ENCODE measurements at regions not wholly inside any gene's neighbourhood (a gene's known extent, or its start where the extent isn't known, plus 50 kb on each side); places are given as distances from the start of the nearest gene placed in this dataset.
"Not testable (repeated sequence)": the region's sequence is repeated elsewhere in the genome, so short reads cannot be mapped to it uniquely, and the experiment has no call there.

DNA sequence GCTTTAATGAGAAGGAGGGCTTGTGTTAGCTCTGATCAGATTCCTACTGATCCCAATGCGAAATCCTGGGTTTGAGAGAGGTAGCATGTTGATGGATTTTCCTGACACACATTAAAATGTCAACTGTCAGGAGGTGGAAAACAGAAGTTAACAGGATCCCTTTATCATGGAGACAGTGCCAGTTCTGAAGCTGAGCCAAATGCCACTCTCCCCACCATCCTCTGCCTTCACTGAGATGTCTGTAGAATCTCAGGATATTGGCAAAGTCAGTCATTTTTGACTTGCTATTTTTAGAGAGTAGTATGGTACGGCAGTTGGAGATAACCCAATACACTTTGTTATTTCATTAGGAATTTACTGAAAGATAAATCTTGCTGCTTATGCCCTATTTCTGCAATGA is 1816.2 kb upstream of the FLRT2 start:
- no peaks in the 10 kb centered on the region for H3K27me3 ChIP-seq (ENCODE audit: control insufficient read depth in 3 of 3, insufficient read depth in 3 of 3, low read length in 2 of 3)
- no peaks in the 10 kb centered on the region for H3K36me3 ChIP-seq (ENCODE audit: control insufficient read depth in 4 of 4, insufficient read depth in 4 of 4, low read length in 4 of 4)
- 73 to 88% methylated on average over 2 of the region's 2 CpGs for WGBS, 2 donors
- peaks cover 0 to 7% (median 0%) of the 10 kb centered on the region in 5 donors for H3K4me1 ChIP-seq (ENCODE audit: control insufficient read depth in 5 of 5, insufficient read depth in 5 of 5, low read length in 5 of 5)
- H3K27ac ChIP-seq (ENCODE audit: low read depth in 1 of 2, low read length in 1 of 2) = no peak overlapping the region
- H3K4me3 ChIP-seq = no peak overlapping the region
- H3K9me3 ChIP-seq (ENCODE audit: control insufficient read depth in 4 of 4, insufficient read depth in 3 of 4, low read length in 3 of 4) = no peaks in the 10 kb centered on the region
- DNase-seq (no peak), ATAC-seq (ENCODE audit: insufficient read depth, low FRiP score) (no peak)
- H3K9ac ChIP-seq (ENCODE audit: insufficient read depth in 1 of 2, low read length in 2 of 2) = no peak overlapping the region
- TF ChIP-seq, protein P1, sequence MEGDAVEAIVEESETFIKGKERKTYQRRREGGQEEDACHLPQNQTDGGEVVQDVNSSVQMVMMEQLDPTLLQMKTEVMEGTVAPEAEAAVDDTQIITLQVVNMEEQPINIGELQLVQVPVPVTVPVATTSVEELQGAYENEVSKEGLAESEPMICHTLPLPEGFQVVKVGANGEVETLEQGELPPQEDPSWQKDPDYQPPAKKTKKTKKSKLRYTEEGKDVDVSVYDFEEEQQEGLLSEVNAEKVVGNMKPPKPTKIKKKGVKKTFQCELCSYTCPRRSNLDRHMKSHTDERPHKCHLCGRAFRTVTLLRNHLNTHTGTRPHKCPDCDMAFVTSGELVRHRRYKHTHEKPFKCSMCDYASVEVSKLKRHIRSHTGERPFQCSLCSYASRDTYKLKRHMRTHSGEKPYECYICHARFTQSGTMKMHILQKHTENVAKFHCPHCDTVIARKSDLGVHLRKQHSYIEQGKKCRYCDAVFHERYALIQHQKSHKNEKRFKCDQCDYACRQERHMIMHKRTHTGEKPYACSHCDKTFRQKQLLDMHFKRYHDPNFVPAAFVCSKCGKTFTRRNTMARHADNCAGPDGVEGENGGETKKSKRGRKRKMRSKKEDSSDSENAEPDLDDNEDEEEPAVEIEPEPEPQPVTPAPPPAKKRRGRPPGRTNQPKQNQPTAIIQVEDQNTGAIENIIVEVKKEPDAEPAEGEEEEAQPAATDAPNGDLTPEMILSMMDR (IDR thresholded peaks at IDR 0.05; ENCODE audit: control extremely low read depth, extremely low read depth) = no peak

- TF ChIP-seq, protein P1 (IDR thresholded peaks at IDR 0.05; ENCODE audit: control extremely low read depth, extremely low read depth) = no peak
- H3K4me1 ChIP-seq (ENCODE audit: control insufficient read depth in 5 of 5, insufficient read depth in 5 of 5, low read length in 5 of 5) = peaks cover 0 to 7% (median 0%) of the 10 kb centered on the region in 5 donors
- H3K27me3 ChIP-seq (ENCODE audit: control insufficient read depth in 3 of 3, insufficient read depth in 3 of 3, low read length in 2 of 3) = no peaks in the 10 kb centered on the region
- DNase-seq (no peak), ATAC-seq (ENCODE audit: insufficient read depth, low FRiP score) (no peak)
- H3K36me3 ChIP-seq (ENCODE audit: control insufficient read depth in 4 of 4, insufficient read depth in 4 of 4, low read length in 4 of 4) = no peaks in the 10 kb centered on the region
- no peaks in the 10 kb centered on the region for H3K9me3 ChIP-seq (ENCODE audit: control insufficient read depth in 4 of 4, insufficient read depth in 3 of 4, low read length in 3 of 4)
- H3K4me3 ChIP-seq = no peak overlapping the region
- H3K27ac ChIP-seq (ENCODE audit: low read depth in 1 of 2, low read length in 1 of 2) = no peak overlapping the region
- no peak overlapping the region for H3K9ac ChIP-seq (ENCODE audit: insufficient read depth in 1 of 2, low read length in 2 of 2)
Observed at GRCh38 chr14:83714151-83714550, 1815.8 kb upstream of the FLRT2 start.

- H3K9ac ChIP-seq (ENCODE audit: insufficient read depth in 1 of 2, low read length in 2 of 2); H3K36me3 ChIP-seq (ENCODE audit: control insufficient read depth in 4 of 4, insufficient read depth in 4 of 4, low read length in 4 of 4); H3K27ac ChIP-seq (ENCODE audit: low read depth in 1 of 2, low read length in 1 of 2); H3K4me1 ChIP-seq (ENCODE audit: control insufficient read depth in 5 of 5, insufficient read depth in 5 of 5, low read length in 5 of 5); DNase-seq; H3K9me3 ChIP-seq (ENCODE audit: control insufficient read depth in 4 of 4, insufficient read depth in 3 of 4, low read length in 3 of 4); ATAC-seq (ENCODE audit: insufficient read depth, low FRiP score); H3K4me3 ChIP-seq; H3K27me3 ChIP-seq (ENCODE audit: control insufficient read depth in 3 of 3, insufficient read depth in 3 of 3, low read length in 2 of 3): not testable (repeated sequence)
- 96% methylated on average over 12 of the region's 12 CpGs for WGBS, 2 donors
Observed at GRCh38 chr14:83719435-83719834, 1810.5 kb upstream of the FLRT2 start.

DNA sequence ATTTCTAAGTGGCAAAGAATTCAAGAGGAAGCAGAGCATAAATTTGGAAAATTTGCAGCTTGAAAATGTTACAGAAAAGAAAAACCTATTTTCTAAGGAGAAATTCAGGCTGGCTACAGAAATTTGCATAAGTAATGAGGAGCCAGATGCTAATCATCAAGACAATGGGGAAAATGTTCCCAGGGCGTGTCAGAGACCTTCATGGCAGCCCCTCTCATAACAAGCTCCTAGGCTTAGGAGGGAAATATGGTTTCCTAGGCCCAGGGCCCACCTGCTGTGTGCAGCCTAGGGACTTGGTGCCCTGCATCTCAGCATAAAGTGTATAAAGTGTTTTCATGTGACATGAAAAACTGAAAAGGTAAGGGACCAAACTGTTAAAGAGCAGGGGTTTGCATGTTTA is 1796.3 kb upstream of the FLRT2 start:
- Histone ChIP-seq H3K27me3 (ENCODE audit: control insufficient read depth in 3 of 3, insufficient read depth in 3 of 3, low read length in 2 of 3) (no peaks in the 10 kb centered on the region), H3K4me1 (ENCODE audit: control insufficient read depth in 5 of 5, insufficient read depth in 5 of 5, low read length in 5 of 5) (no peaks in the 10 kb centered on the region), H3K27ac (ENCODE audit: low read depth in 1 of 2, low read length in 1 of 2) (no peak overlapping the region), H3K36me3 (ENCODE audit: control insufficient read depth in 4 of 4, insufficient read depth in 4 of 4, low read length in 4 of 4) (no peaks in the 10 kb centered on the region), H3K4me3 (no peak overlapping the region), H3K9ac (ENCODE audit: insufficient read depth in 1 of 2, low read length in 2 of 2) (no peak overlapping the region), H3K9me3 (ENCODE audit: control insufficient read depth in 4 of 4, insufficient read depth in 3 of 4, low read length in 3 of 4) (peaks cover 0 to 5% (median 0%) of the 10 kb centered on the region in 4 donors)
- DNase-seq = no peak
- no peak for ATAC-seq (ENCODE audit: insufficient read depth, low FRiP score)
- TF ChIP-seq, protein P1 (IDR thresholded peaks at IDR 0.05; ENCODE audit: control extremely low read depth, extremely low read depth) = no peak
- WGBS, 2 donors = 74 to 75% methylated on average over 1 of the region's 1 CpG
